ENCODE measurements at regions not wholly inside any gene's neighbourhood (a gene's known extent, or its start where the extent isn't known, plus 50 kb on each side); places are given as distances from the start of the nearest gene placed in this dataset.

GRCh38 chr13:75102001-75102716, 379.8 kb downstream of the TBC1D4 start:
- TF ChIP-seq POLR2A (IDR thresholded peaks at IDR 0.05; ENCODE audit: low read depth) (no peak), CTCF (IDR thresholded peaks at IDR 0.05) (no peak), EP300 (IDR thresholded peaks at IDR 0.05) (no peak)
